ENCODE measurements at regions not wholly inside any gene's neighbourhood (a gene's known extent, or its start where the extent isn't known, plus 50 kb on each side); places are given as distances from the start of the nearest gene placed in this dataset.
"Not testable (repeated sequence)": the region's sequence is repeated elsewhere in the genome, so short reads cannot be mapped to it uniquely, and the experiment has no call there.

- FAIRE-seq = no peak
- TF ChIP-seq POLR2A (IDR thresholded peaks at IDR 0.05; ENCODE audit: low read depth, low read length) (no peak), MAX (IDR thresholded peaks at IDR 0.05; ENCODE audit: insufficient read depth, insufficient read length) (no peak), CTCF (IDR thresholded peaks at IDR 0.05; ENCODE audit: extremely low read depth in 1 of 2, insufficient read depth in 1 of 2, low read depth in 1 of 2, low read length in 2 of 2) (no peak), GATA2 (IDR thresholded peaks at IDR 0.05; ENCODE audit: insufficient read depth, insufficient read length, low read depth, low read length) (no peak), FOS (IDR thresholded peaks at IDR 0.05; ENCODE audit: borderline replicate concordance, insufficient read depth, low read length) (no peak), JUN (IDR thresholded peaks at IDR 0.05; ENCODE audit: borderline replicate concordance, insufficient read depth, insufficient read length, low read depth) (no peak)
- POLR2A ChIA-PET = no interaction called here
Observed at GRCh38 chr10:16242859-16243613, 193.8 kb upstream of the PTER start.

GRCh38 chr10:16250136-16250535 lies 186.7 kb upstream of the PTER start:
- H3K27ac ChIP-seq (ENCODE audit: insufficient read depth, low read depth, low read length); H2AFZ ChIP-seq (ENCODE audit: low read depth, low read length); BruUV-seq (replicated peaks); H4K20me1 ChIP-seq (replicated peaks; ENCODE audit: control insufficient read depth, extremely low read depth, insufficient read depth, low read length); CTCF ChIA-PET; POLR2A ChIA-PET; H3K9me3 ChIP-seq (replicated peaks; ENCODE audit: control insufficient read depth, insufficient read depth, low read length); H3K9me1 ChIP-seq (replicated peaks; ENCODE audit: control insufficient read depth, extremely low read depth, insufficient read depth, low read length); FAIRE-seq; H3K4me3 ChIP-seq (replicated peaks in 1 of 3; ENCODE audit: insufficient read depth in 1 of 3, low read depth in 1 of 3, low read length in 3 of 3); H3K36me3 ChIP-seq (ENCODE audit: control insufficient read depth in 2 of 2, extremely low read depth in 1 of 2, insufficient read depth in 2 of 2, low read length in 2 of 2); dilution Hi-C loops (cut with MboI; ENCODE audit: extremely low pct_ligation_motif_present, low sequenced_read_pairs); H3K79me2 ChIP-seq (ENCODE audit: control insufficient read depth, insufficient read depth, low read length); H3K4me2 ChIP-seq (ENCODE audit: insufficient read depth, low read length); H3K9ac ChIP-seq (replicated peaks; ENCODE audit: extremely low read depth, insufficient read depth, low read length); intact Hi-C loops (cut with micrococcal nuclease); DNase-seq (ENCODE audit: low read depth, low spot score); H3K4me1 ChIP-seq (ENCODE audit: control insufficient read depth, extremely low read depth, insufficient read depth, low read length); H3K27me3 ChIP-seq (ENCODE audit: control insufficient read depth in 2 of 2, insufficient read depth in 2 of 2, low read length in 2 of 2): not testable (repeated sequence)

More at GRCh38 chr10:16242859-16243613, 193.8 kb upstream of the PTER start:
- Histone ChIP-seq H3K9me1 (replicated peaks; ENCODE audit: control insufficient read depth, extremely low read depth, insufficient read depth, low read length) (no peaks in the 10 kb centered on the region), H3K9me3 (replicated peaks; ENCODE audit: control insufficient read depth, insufficient read depth, low read length) (no peaks in the 10 kb centered on the region), H3K4me3 (replicated peaks in 1 of 3; ENCODE audit: insufficient read depth in 1 of 3, low read depth in 1 of 3, low read length in 3 of 3) (no peak overlapping the region), H4K20me1 (replicated peaks; ENCODE audit: control insufficient read depth, extremely low read depth, insufficient read depth, low read length) (no peaks in the 10 kb centered on the region), H3K9ac (replicated peaks; ENCODE audit: extremely low read depth, insufficient read depth, low read length) (no peak overlapping the region), H3K27ac (ENCODE audit: insufficient read depth, low read depth, low read length) (no peak overlapping the region), H3K79me2 (ENCODE audit: control insufficient read depth, insufficient read depth, low read length) (no peaks in the 10 kb centered on the region), H3K36me3 (ENCODE audit: control insufficient read depth in 2 of 2, extremely low read depth in 1 of 2, insufficient read depth in 2 of 2, low read length in 2 of 2) (no peaks in the 10 kb centered on the region), H3K27me3 (ENCODE audit: control insufficient read depth in 2 of 2, insufficient read depth in 2 of 2, low read length in 2 of 2) (no peaks in the 10 kb centered on the region), H3K4me2 (ENCODE audit: insufficient read depth, low read length) (no peak overlapping the region), H3K4me1 (ENCODE audit: control insufficient read depth, extremely low read depth, insufficient read depth, low read length) (no peaks in the 10 kb centered on the region), H2AFZ (ENCODE audit: low read depth, low read length) (no peak overlapping the region)
- CTCF ChIA-PET = no interaction called here
- no TSS peak for BruUV-seq (replicated peaks)
- intact Hi-C loops (cut with micrococcal nuclease) (no loop called here), dilution Hi-C loops (cut with MboI; ENCODE audit: extremely low pct_ligation_motif_present, low sequenced_read_pairs) (no loop called here)
- no peak for DNase-seq (ENCODE audit: low read depth, low spot score)

Data from endothelial cell of umbilical vein (primary cell).